ENCODE measurements at regions not wholly inside any gene's neighbourhood (a gene's known extent, or its start where the extent isn't known, plus 50 kb on each side); places are given as distances from the start of the nearest gene placed in this dataset.

- ATAC-seq (no peak), DNase-seq (no peak)
- no peaks in the 10 kb centered on the region for H3K27me3 ChIP-seq
- no peak overlapping the region for H3K27ac ChIP-seq
- no peak for TF ChIP-seq POLR2A (IDR thresholded peaks at IDR 0.05)
- TF ChIP-seq, protein P1, sequence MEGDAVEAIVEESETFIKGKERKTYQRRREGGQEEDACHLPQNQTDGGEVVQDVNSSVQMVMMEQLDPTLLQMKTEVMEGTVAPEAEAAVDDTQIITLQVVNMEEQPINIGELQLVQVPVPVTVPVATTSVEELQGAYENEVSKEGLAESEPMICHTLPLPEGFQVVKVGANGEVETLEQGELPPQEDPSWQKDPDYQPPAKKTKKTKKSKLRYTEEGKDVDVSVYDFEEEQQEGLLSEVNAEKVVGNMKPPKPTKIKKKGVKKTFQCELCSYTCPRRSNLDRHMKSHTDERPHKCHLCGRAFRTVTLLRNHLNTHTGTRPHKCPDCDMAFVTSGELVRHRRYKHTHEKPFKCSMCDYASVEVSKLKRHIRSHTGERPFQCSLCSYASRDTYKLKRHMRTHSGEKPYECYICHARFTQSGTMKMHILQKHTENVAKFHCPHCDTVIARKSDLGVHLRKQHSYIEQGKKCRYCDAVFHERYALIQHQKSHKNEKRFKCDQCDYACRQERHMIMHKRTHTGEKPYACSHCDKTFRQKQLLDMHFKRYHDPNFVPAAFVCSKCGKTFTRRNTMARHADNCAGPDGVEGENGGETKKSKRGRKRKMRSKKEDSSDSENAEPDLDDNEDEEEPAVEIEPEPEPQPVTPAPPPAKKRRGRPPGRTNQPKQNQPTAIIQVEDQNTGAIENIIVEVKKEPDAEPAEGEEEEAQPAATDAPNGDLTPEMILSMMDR (IDR thresholded peaks at IDR 0.05): no peak
- no peak overlapping the region for H3K4me3 ChIP-seq
- intact Hi-C loops (cut with DNase I): no loop called here
- H3K9me3 ChIP-seq: no peaks in the 10 kb centered on the region
- 73% methylated on average over 1 of the region's 1 CpG for WGBS (ENCODE audit: insufficient coverage, low coverage, low lambda C conversion rate, missing lambda C conversion rate)
- no peaks in the 10 kb centered on the region for H3K36me3 ChIP-seq
- H3K4me1 ChIP-seq: no peaks in the 10 kb centered on the region
These were observed 104.4 kb upstream of the PRL start for GRCh38 chr6:22401206-22401605.

GRCh38 chr6:22401932-22402331, 105.1 kb upstream of the PRL start:
- ATAC-seq: no peak
- no peak for TF ChIP-seq POLR2A (IDR thresholded peaks at IDR 0.05)
- TF ChIP-seq, protein P1 (IDR thresholded peaks at IDR 0.05): no peak
- Histone ChIP-seq H3K4me1 (no peaks in the 10 kb centered on the region), H3K36me3 (no peaks in the 10 kb centered on the region), H3K27ac (no peak overlapping the region), H3K27me3 (no peaks in the 10 kb centered on the region), H3K4me3 (no peak overlapping the region), H3K9me3 (no peaks in the 10 kb centered on the region)
- WGBS (ENCODE audit: insufficient coverage, low coverage, low lambda C conversion rate, missing lambda C conversion rate): 50% methylated on average over 1 of the region's 2 CpGs
- intact Hi-C loops (cut with DNase I): no loop called here
- DNase-seq: no peak

DNA sequence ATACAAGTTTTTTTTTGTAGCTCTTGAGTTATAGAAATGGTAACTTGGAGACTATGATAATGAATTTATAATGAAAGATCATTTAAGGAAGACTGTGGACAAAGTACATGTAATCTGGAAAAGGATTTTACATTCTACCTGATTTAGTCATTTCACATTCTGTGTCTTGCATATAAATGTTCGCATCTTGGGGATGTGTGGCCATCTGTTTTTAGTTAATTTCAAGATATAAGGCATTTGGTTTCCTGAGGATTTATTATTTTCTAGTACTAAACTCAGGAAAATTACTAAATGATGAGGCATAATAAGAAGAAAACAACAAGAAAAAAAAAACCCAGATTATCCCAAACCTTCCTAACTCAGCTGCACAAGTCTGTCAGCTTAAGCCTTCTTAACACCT, 112.7 kb upstream of the PRL start:
- no peak for TF ChIP-seq POLR2A (IDR thresholded peaks at IDR 0.05)
- TF ChIP-seq, protein P1 (IDR thresholded peaks at IDR 0.05): no peak
- no peak overlapping the region for H3K4me3 ChIP-seq
- ATAC-seq (no peak), DNase-seq (no peak)
- no peak overlapping the region for H3K27ac ChIP-seq
- H3K36me3 ChIP-seq: no peaks in the 10 kb centered on the region
- H3K9me3 ChIP-seq: no peaks in the 10 kb centered on the region
- H3K27me3 ChIP-seq: no peaks in the 10 kb centered on the region
- intact Hi-C loops (cut with DNase I): no loop called here
- H3K4me1 ChIP-seq: no peaks in the 10 kb centered on the region
- WGBS (ENCODE audit: insufficient coverage, low coverage, low lambda C conversion rate, missing lambda C conversion rate): 74% methylated on average over 1 of the region's 1 CpG

DNA sequence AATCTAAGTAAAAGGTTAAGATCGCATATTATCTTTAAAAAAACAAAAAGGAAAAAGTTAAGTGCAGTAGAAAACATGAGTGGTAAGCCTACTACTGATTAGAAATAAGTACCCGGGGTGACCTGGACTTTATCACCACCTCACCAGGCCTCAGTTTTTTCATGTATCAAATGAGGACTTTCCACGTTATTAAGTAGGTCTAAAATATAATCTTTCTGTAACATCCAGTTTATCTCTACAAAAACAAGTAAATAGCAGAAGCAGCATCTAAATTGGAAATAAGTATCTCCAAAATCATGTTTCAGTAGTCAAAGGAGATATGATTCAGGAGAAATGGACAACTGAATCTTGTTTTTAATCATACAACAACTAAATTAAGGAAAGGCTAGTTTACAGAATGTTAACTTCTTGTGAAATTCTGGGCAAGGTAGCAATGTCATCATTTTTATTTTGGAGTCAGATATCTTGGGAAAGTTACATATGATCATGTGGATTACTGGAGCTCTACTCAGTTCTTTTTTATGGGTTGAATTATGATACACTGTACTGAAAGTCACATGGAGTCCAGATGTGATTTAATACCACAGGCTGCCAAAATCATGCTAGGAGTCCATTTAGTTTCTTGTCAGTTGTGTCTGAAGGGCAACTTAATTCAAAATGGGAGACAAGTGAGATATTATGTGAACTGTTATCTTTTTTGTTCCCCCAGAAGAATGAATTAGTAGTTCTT, 114.7 kb upstream of the PRL start:
- Histone ChIP-seq H3K4me1 (no peaks in the 10 kb centered on the region), H3K27me3 (no peaks in the 10 kb centered on the region), H3K9me3 (no peaks in the 10 kb centered on the region), H3K36me3 (no peaks in the 10 kb centered on the region), H3K4me3 (no peak overlapping the region), H3K27ac (no peak overlapping the region)
- DNase-seq (no peak), ATAC-seq (no peak)
- 71% methylated on average over 3 of the region's 3 CpGs for WGBS (ENCODE audit: insufficient coverage, low coverage, low lambda C conversion rate, missing lambda C conversion rate)
- intact Hi-C loops (cut with DNase I): no loop called here
- no peak for TF ChIP-seq POLR2A (IDR thresholded peaks at IDR 0.05)
- TF ChIP-seq, protein P1 (IDR thresholded peaks at IDR 0.05): no peak

Data from right lobe of liver (tissue), 6 donors.